GM13977 (cell line): ENCODE measurements at regions not wholly inside any gene's neighbourhood (a gene's known extent, or its start where the extent isn't known, plus 50 kb on each side); places are given as distances from the start of the nearest gene placed in this dataset.

Experiments used
- DNase-seq: peaks from one replicate; pipeline ENCODE4 v3.0.0; 2012; ENCODE audit warnings: low spot score
- in situ Hi-C: fragments of 300-500 bp; cut with MboI; formaldehyde crosslinking; loops from one replicate; pipeline ENCODE4 v1.12.0; 2022; ENCODE audit warnings: low sequenced_read_pairs, low pct_unique_long_range_greater_than_20kb, mixed read lengths, inconsistent platforms; ENCODE audit not compliant: unreplicated experiment
- TF ChIP-seq, protein P1 (sequence below): IDR thresholded peaks from 2 replicates; pipeline ENCODE4 v1.5.1; 2012; ENCODE audit warnings: mild to moderate bottlenecking, control low read depth; ENCODE audit not compliant: insufficient read depth; ENCODE audit errors: extremely low read depth, missing control alignments

DNA sequence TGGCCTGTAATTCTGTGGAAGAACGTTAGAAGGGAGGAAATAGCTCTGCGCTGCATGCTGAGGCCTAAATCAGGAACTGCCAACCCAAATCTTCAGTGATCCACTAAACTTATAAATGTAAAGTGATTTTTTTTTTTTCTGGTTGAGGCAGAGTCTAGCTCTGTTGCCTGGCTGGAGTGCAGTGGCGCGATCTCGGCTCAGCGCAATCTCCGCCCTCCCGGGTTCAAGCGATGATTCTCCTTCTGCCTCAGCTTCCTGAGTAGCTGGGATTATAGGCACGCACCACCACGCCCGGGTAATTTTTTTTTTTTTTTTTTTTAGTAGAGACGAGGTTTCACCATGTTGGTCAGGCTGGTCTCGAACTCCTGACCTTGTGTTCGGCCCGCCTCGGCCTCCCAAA lies 717.4 kb upstream of the FAM174A start:
- in situ Hi-C loops = no loop called here
- TF ChIP-seq, protein P1, sequence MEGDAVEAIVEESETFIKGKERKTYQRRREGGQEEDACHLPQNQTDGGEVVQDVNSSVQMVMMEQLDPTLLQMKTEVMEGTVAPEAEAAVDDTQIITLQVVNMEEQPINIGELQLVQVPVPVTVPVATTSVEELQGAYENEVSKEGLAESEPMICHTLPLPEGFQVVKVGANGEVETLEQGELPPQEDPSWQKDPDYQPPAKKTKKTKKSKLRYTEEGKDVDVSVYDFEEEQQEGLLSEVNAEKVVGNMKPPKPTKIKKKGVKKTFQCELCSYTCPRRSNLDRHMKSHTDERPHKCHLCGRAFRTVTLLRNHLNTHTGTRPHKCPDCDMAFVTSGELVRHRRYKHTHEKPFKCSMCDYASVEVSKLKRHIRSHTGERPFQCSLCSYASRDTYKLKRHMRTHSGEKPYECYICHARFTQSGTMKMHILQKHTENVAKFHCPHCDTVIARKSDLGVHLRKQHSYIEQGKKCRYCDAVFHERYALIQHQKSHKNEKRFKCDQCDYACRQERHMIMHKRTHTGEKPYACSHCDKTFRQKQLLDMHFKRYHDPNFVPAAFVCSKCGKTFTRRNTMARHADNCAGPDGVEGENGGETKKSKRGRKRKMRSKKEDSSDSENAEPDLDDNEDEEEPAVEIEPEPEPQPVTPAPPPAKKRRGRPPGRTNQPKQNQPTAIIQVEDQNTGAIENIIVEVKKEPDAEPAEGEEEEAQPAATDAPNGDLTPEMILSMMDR = no peak
- DNase-seq = no peak

DNA sequence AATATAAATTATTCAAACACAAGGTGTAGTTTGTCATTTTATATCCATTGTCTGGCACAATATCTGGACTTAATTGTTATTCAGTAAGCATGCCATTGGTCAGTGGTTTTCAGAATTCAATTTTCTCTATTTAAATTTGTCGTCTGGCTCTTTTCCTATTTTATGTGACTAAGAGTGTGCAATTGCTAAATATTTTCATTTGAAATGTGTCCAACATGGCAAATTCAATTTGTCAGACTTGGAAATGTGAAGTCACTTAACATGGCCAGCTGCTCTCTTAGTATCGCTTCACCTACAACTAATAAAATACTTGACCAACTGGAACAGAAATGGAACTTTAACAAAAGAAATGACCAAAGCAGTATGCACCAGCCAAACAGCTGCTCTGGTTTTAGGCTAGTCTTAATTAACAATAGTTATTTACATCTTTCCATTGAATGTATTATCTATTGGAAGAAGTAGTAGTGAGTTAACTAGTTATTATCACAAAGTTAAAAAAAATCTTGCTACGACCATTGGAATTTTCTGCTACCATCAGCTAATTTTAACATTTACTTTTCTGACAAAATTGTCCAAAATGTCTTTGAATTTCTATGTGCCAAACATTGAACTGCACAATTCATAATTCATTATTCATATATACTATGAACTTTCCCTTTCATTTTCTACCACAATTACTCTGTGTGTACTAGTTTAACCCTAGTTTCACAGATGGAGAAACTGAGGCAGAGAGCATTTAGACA lies 720.7 kb upstream of the FAM174A start:
- in situ Hi-C loops = no loop called here
- no peak for DNase-seq
- TF ChIP-seq, protein P1 = no peak

DNA sequence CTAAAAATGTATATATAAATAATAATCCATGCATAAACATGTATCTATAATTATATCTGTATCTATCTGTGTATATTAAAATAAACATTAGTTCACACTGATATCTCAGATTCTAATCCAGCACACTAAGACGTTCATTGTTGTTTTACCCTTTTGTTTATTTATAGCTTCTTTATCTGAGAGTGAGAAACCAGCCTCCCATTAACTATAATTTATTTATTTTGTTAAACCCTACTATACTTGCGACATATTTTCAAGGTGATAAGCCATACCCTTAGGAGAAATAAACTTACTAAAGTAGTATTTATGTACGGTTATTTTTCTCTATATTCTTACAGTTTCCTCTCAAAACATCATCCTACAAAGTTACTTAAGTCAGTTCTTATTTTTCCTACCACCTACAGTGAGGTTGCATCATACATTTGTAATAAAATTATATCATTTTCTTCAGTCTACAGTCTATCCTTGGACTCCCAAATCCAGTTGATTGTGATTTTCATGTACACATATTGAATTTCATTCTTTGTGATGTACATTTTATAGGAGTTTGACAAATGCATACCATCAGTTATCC lies 726.4 kb upstream of the FAM174A start:
- DNase-seq = no peak
- TF ChIP-seq, protein P1 = no peak
- in situ Hi-C loops = no loop called here

DNA sequence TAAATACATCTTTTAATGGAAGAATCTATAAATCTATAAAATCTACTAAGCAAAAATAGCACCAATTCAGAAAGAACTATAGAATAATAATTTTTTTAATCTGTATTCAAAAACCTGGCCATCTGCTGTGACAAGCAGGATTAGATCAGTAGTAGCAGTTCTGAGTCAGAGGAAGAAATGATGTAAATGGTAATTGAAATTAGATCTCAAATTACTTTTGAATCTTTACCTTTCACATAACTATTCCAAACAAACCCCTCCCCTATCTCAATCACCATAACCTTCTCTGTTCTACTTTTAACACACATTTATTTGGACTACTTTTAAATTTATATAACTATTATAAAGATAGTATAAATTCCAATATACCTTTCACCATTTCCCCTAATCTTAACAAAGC lies 727.8 kb upstream of the FAM174A start:
- in situ Hi-C loops = no loop called here

DNA sequence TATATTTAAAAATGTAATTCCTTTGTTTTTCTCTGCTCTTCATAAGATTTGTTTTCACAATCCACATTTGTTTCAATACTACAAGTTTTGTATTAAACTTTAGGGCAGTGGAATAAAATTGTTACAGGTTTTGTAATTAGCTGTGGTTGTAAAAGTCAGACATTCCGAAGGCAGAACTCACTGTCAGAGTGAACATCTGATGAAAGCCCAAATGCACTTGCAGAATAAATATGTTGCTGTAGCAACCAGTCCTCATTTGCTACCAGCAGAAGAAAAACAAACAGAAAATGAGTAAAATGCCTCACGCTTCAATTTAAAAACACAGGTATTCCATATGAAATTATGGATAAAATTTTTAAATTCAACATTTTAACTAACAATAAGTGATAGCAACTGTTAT lies 740.1 kb upstream of the FAM174A start:
- TF ChIP-seq, protein P1 = no peak
- in situ Hi-C loops = no loop called here

More for the DNA sequence above, 727.8 kb upstream of the FAM174A start:
- no peak for DNase-seq
- TF ChIP-seq, protein P1 = no peak

DNA sequence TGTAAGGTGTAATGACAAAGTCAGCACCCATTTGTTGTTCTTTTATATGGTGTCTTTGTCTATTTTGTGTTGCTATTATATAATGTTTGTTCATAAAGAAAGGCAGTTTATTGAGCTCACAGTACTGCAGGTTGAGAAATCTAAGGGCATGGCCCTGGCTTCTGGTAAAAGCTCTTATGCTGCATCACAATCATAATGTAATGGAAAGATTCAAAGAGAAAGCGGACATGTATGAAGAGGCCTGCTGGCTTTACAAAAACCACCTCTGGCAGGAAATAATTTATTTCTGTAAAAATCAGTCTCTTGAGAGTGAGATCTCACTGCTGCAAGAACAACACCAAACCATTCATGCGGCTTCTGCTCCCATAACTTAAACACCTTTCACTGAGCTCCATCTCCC lies 746.7 kb upstream of the FAM174A start:
- no peak for DNase-seq
- in situ Hi-C loops = no loop called here
- TF ChIP-seq, protein P1 = no peak

More for the DNA sequence above, 740.1 kb upstream of the FAM174A start:
- no peak for DNase-seq

DNA sequence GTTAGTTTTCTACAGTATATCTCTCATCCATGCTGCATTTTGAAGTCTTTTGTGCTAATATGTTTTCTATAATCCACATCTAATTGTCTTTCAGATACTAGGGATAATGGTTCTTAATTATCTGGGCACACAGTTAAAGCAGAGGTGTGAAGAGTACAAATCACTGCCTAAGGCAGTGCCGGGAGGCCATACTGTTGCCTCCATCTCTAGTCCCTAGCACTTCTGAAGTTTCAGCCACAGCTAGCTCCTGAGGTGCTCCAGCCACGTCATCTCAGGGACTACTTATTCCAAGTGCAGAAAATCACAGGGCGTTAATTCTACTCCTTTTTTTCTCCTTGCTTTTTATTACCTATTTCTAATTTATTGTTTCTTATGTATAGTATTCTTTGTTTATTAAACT lies 760.0 kb upstream of the FAM174A start:
- TF ChIP-seq, protein P1 = no peak
- in situ Hi-C loops = no loop called here
- no peak for DNase-seq
